Mesenchymal stem cell (in vitro differentiated cells and primary cell): ENCODE measurements at regions not wholly inside any gene's neighbourhood (a gene's known extent, or its start where the extent isn't known, plus 50 kb on each side); places are given as distances from the start of the nearest gene placed in this dataset.

ENCODE experiments used
- DNase-seq: peaks from one replicate; pipeline ENCODE4 v3.0.0-alpha.2; 2013
- H2AFZ ChIP-seq: one replicate; pipeline ENCODE4 v1.6.1; 2013; ENCODE audit warnings: low read depth, mild to moderate bottlenecking, control low read depth, inconsistent platforms, low read length, moderate library complexity
- H2AK5ac ChIP-seq: 2 replicates; pipeline ENCODE4 v1.6.1; 2013; ENCODE audit warnings: low read length, moderate library complexity, mild to moderate bottlenecking, inconsistent platforms; ENCODE audit not compliant: severe bottlenecking
- H2BK120ac ChIP-seq: one replicate; pipeline ENCODE4 v1.6.1; 2013; ENCODE audit warnings: low read depth, mild to moderate bottlenecking, inconsistent platforms, low read length, moderate library complexity
- H2BK12ac ChIP-seq, 2 experiments: one replicate each; pipeline ENCODE4 v1.6.1; 2013; ENCODE audit warnings: inconsistent platforms in 2 of 2, low read length in 2 of 2, mild to moderate bottlenecking in 2 of 2, moderate library complexity in 2 of 2, control low read depth in 1 of 2
- H2BK15ac ChIP-seq: one replicate; pipeline ENCODE4 v1.6.1; 2013; ENCODE audit warnings: mild to moderate bottlenecking, low read depth, inconsistent platforms; ENCODE audit not compliant: poor library complexity, severe bottlenecking
- H2BK5ac ChIP-seq: 2 replicates; pipeline ENCODE4 v1.6.1; 2013; ENCODE audit warnings: low read depth, mild to moderate bottlenecking, low read length, control low read depth, inconsistent platforms; ENCODE audit not compliant: poor library complexity, severe bottlenecking
- H3K14ac ChIP-seq, 2 experiments: one replicate each; pipeline ENCODE4 v1.6.1; 2013; ENCODE audit warnings: inconsistent platforms in 2 of 2, low read length in 2 of 2, control low read depth in 1 of 2, mild to moderate bottlenecking in 1 of 2, moderate library complexity in 1 of 2
- H3K18ac ChIP-seq, 2 experiments: one replicate each; pipeline ENCODE4 v1.6.1; 2013; ENCODE audit warnings: inconsistent platforms in 2 of 2, low read length in 2 of 2, control low read depth in 1 of 2, low read depth in 1 of 2, mild to moderate bottlenecking in 1 of 2
- H3K23ac ChIP-seq, 2 experiments: one replicate each; pipeline ENCODE4 v1.6.1; 2013; ENCODE audit warnings: inconsistent platforms in 2 of 2, low read length in 2 of 2, mild to moderate bottlenecking in 2 of 2, moderate library complexity in 2 of 2, control low read depth in 1 of 2
- H3K27ac ChIP-seq: 2 replicates; pipeline ENCODE4 v1.5.1; 2013; ENCODE audit warnings: mild to moderate bottlenecking, moderate library complexity, low read length, control low read depth, inconsistent platforms; ENCODE audit not compliant: poor library complexity, severe bottlenecking
- H3K27me3 ChIP-seq, 2 experiments: 2 replicates each; pipeline versions ENCODE4 v1.6.1 to v1.7.0; 2013; ENCODE audit warnings: low read length in 2 of 2, mild to moderate bottlenecking in 2 of 2, moderate library complexity in 2 of 2, control low read depth in 1 of 2, inconsistent platforms in 1 of 2; ENCODE audit not compliant: control insufficient read depth in 1 of 2, insufficient read depth in 1 of 2
- H3K36me3 ChIP-seq, 2 experiments: 2 replicates each; pipeline versions ENCODE4 v1.6.1 to v1.7.0; 2013; ENCODE audit warnings: low read length in 2 of 2, control low read depth in 1 of 2, inconsistent platforms in 1 of 2, low read depth in 1 of 2, mild to moderate bottlenecking in 1 of 2; ENCODE audit not compliant: insufficient read depth in 2 of 2, control insufficient read depth in 1 of 2
- H3K4ac ChIP-seq, 2 experiments: one replicate each; pipeline ENCODE4 v1.6.1; 2013; ENCODE audit warnings: inconsistent platforms in 2 of 2, low read length in 2 of 2, mild to moderate bottlenecking in 2 of 2, moderate library complexity in 2 of 2, control low read depth in 1 of 2, low read depth in 1 of 2
- H3K4me1 ChIP-seq: 2 replicates; pipeline ENCODE4 v1.6.1; 2013; ENCODE audit warnings: low read depth, low read length, control low read depth; ENCODE audit not compliant: control insufficient read depth, insufficient read depth
- H3K4me2 ChIP-seq: 2 replicates; pipeline ENCODE4 v1.6.1; 2013; ENCODE audit warnings: low read length, mild to moderate bottlenecking, inconsistent platforms; ENCODE audit not compliant: poor library complexity, severe bottlenecking
- H3K4me3 ChIP-seq, 2 experiments: 2 replicates each; pipeline versions ENCODE4 v1.5.1 to v1.7.0; 2013; ENCODE audit warnings: low read length in 2 of 2, mild to moderate bottlenecking in 2 of 2, control low read depth in 1 of 2, low read depth in 1 of 2; ENCODE audit not compliant: insufficient read depth in 1 of 2
- H3K79me1 ChIP-seq: replicated peaks from 2 replicates; pipeline ENCODE4 v1.6.1; 2013; ENCODE audit warnings: mild to moderate bottlenecking, control low read depth, low read length, inconsistent platforms; ENCODE audit not compliant: poor library complexity, severe bottlenecking
- H3K9ac ChIP-seq: 2 replicates; pipeline ENCODE4 v1.7.0; 2013; ENCODE audit warnings: mild to moderate bottlenecking, low read length, moderate library complexity
- H3K9me3 ChIP-seq: 2 replicates; pipeline ENCODE4 v1.7.0; 2013; ENCODE audit warnings: mild to moderate bottlenecking, low read length; ENCODE audit not compliant: control insufficient read depth
- H4K8ac ChIP-seq: one replicate; pipeline ENCODE4 v1.6.1; 2013; ENCODE audit warnings: inconsistent platforms, mild to moderate bottlenecking, low read length, moderate library complexity
- H4K91ac ChIP-seq: one replicate; pipeline ENCODE4 v1.6.1; 2013; ENCODE audit warnings: mild to moderate bottlenecking, low read length, inconsistent platforms
- WGBS: methylation state at CpG from one replicate; pipeline ENCODE4 v1.1.7; 2013; ENCODE audit warnings: mixed read lengths; 5-methylcytosine and 5-hydroxymethylcytosine counted together

GRCh38 chr5:114184006-114184405 lies 177.9 kb upstream of the KCNN2 start:
- H2BK12ac ChIP-seq = no peak overlapping the region
- no peak overlapping the region for H3K4ac ChIP-seq
- H3K27me3 ChIP-seq = no peaks in the 10 kb centered on the region
- H3K14ac ChIP-seq = no peak overlapping the region
- no peak overlapping the region for H3K18ac ChIP-seq
- peaks cover 3% of the 10 kb centered on the region for H3K9me3 ChIP-seq
- H2BK5ac ChIP-seq = no peak overlapping the region
- no peaks in the 10 kb centered on the region for H3K4me1 ChIP-seq
- H2AK5ac ChIP-seq = no peak overlapping the region
- H3K23ac ChIP-seq = no peak overlapping the region
- no peak overlapping the region for H3K9ac ChIP-seq
- no peaks in the 10 kb centered on the region for H3K79me1 ChIP-seq
- no peak overlapping the region for H4K8ac ChIP-seq
- H2BK120ac ChIP-seq = no peak overlapping the region
- no peaks in the 10 kb centered on the region for H3K36me3 ChIP-seq
- H2AFZ ChIP-seq = no peak overlapping the region
- no peak overlapping the region for H3K4me2 ChIP-seq
- H4K91ac ChIP-seq = no peak overlapping the region
- peak; percentile 24 for DNase-seq
- no peak overlapping the region for H3K27ac ChIP-seq
- no CpG with 5 or more reads among the region's 1 CpG for WGBS
- no peak overlapping the region for H2BK15ac ChIP-seq
- no peak overlapping the region for H3K4me3 ChIP-seq

- no peak for DNase-seq
- Histone ChIP-seq H3K23ac (no peak overlapping the region), H3K36me3 (no peaks in the 10 kb centered on the region), H2BK12ac (no peak overlapping the region), H2AFZ (peak overlapping the region; percentile 69), H3K79me1 (no peaks in the 10 kb centered on the region), H3K4me2 (no peak overlapping the region), H3K4ac (peak overlapping the region in 1 of 2 experiments; percentile 51), H3K9me3 (peaks cover 3% of the 10 kb centered on the region), H3K27me3 (no peaks in the 10 kb centered on the region), H2BK120ac (no peak overlapping the region), H2BK5ac (no peak overlapping the region), H3K9ac (peak overlapping the region; percentile 3), H3K4me3 (peak overlapping the region in 1 of 2 experiments; percentile 40), H2BK15ac (no peak overlapping the region), H2AK5ac (no peak overlapping the region), H3K14ac (no peak overlapping the region), H4K8ac (peak overlapping the region; percentile 41), H3K18ac (no peak overlapping the region), H3K27ac (no peak overlapping the region), H4K91ac (no peak overlapping the region), H3K4me1 (no peaks in the 10 kb centered on the region)
- 75% methylated on average over 8 of the region's 8 CpGs for WGBS
These were observed 176.6 kb upstream of the KCNN2 start for GRCh38 chr5:114185274-114185673.

GRCh38 chr5:114191441-114191840 lies 170.4 kb upstream of the KCNN2 start:
- Histone ChIP-seq H2BK15ac (no peak overlapping the region), H3K79me1 (no peaks in the 10 kb centered on the region), H3K36me3 (no peaks in the 10 kb centered on the region), H3K27ac (no peak overlapping the region), H2AFZ (no peak overlapping the region), H2BK5ac (no peak overlapping the region), H3K27me3 (no peaks in the 10 kb centered on the region), H2AK5ac (no peak overlapping the region), H3K4me1 (no peaks in the 10 kb centered on the region), H3K9ac (no peak overlapping the region), H3K9me3 (no peaks in the 10 kb centered on the region), H3K4ac (no peak overlapping the region), H3K18ac (no peak overlapping the region), H4K8ac (no peak overlapping the region), H3K4me3 (no peak overlapping the region), H3K14ac (no peak overlapping the region), H3K23ac (no peak overlapping the region), H2BK12ac (no peak overlapping the region), H2BK120ac (no peak overlapping the region), H3K4me2 (no peak overlapping the region), H4K91ac (no peak overlapping the region)
- no CpG with 5 or more reads among the region's 1 CpG for WGBS
- DNase-seq = no peak

GRCh38 chr5:114192108-114192507 lies 169.8 kb upstream of the KCNN2 start:
- Histone ChIP-seq H4K91ac (no peak overlapping the region), H3K4me1 (no peaks in the 10 kb centered on the region), H2BK12ac (no peak overlapping the region), H3K4me2 (no peak overlapping the region), H2AK5ac (no peak overlapping the region), H4K8ac (no peak overlapping the region), H3K18ac (no peak overlapping the region), H2BK120ac (no peak overlapping the region), H2BK5ac (no peak overlapping the region), H3K27me3 (no peaks in the 10 kb centered on the region), H3K4me3 (no peak overlapping the region), H3K79me1 (no peaks in the 10 kb centered on the region), H3K27ac (no peak overlapping the region), H2BK15ac (no peak overlapping the region), H3K14ac (no peak overlapping the region), H3K9me3 (peaks cover under 1% of the 10 kb centered on the region), H2AFZ (no peak overlapping the region), H3K23ac (no peak overlapping the region), H3K9ac (no peak overlapping the region), H3K36me3 (no peaks in the 10 kb centered on the region), H3K4ac (no peak overlapping the region)
- WGBS = 43% methylated on average over 2 of the region's 3 CpGs
- peak; percentile 38 for DNase-seq
